ENCODE measurements at regions not wholly inside any gene's neighbourhood (a gene's known extent, or its start where the extent isn't known, plus 50 kb on each side); places are given as distances from the start of the nearest gene placed in this dataset.

- no peak overlapping the region for H3K4me3 Mint-ChIP-seq
- no peak overlapping the region for H3K27ac Mint-ChIP-seq
- peaks cover 2% of the 10 kb centered on the region for H3K36me3 Mint-ChIP-seq (ENCODE audit: low read depth)
- H3K27me3 Mint-ChIP-seq = peaks cover 46% of the 10 kb centered on the region
- H3K4me1 Mint-ChIP-seq = peaks cover 2% of the 10 kb centered on the region
- H3K9me3 ChIP-seq (ENCODE audit: control insufficient read depth, low read length, poor library complexity, severe bottlenecking) = no peaks in the 10 kb centered on the region
- DNase-seq (no peak), ATAC-seq (peak; percentile 48)
Measured at GRCh38 chr13:97855570-97856303, 97.7 kb upstream of the IPO5 start.

DNA sequence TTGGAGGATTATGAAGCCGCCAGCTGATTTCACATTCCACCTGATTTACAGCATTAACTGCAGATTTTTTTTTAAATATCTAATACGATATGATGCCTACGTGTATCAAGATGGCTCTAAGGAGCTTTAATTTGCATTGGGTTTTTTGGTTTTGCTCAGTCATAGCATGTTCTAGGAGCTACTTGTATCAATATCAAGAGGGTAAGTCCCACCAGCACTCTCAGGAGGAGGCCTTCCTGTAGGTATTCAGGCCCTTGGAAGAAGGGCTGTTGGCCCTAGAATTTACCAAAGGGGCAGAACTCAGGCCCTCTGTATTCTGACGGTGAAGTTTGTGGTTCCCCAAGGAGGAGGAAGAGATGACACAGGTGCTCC, 97.2 kb upstream of the IPO5 start:
- no peak overlapping the region for H3K27ac Mint-ChIP-seq
- no peaks in the 10 kb centered on the region for H3K9me3 ChIP-seq (ENCODE audit: control insufficient read depth, low read length, poor library complexity, severe bottlenecking)
- DNase-seq (no peak), ATAC-seq (no peak)
- H3K36me3 Mint-ChIP-seq (ENCODE audit: low read depth) = peaks cover 2% of the 10 kb centered on the region
- H3K4me1 Mint-ChIP-seq = peaks cover 2% of the 10 kb centered on the region
- no peak overlapping the region for H3K4me3 Mint-ChIP-seq
- H3K27me3 Mint-ChIP-seq = peaks cover 40% of the 10 kb centered on the region

- ATAC-seq = no peak
- no peak overlapping the region for H3K4me3 Mint-ChIP-seq
- H3K27me3 Mint-ChIP-seq = peaks cover 39% of the 10 kb centered on the region
Measured at GRCh38 chr13:97858161-97858560, 95.3 kb upstream of the IPO5 start.

DNA sequence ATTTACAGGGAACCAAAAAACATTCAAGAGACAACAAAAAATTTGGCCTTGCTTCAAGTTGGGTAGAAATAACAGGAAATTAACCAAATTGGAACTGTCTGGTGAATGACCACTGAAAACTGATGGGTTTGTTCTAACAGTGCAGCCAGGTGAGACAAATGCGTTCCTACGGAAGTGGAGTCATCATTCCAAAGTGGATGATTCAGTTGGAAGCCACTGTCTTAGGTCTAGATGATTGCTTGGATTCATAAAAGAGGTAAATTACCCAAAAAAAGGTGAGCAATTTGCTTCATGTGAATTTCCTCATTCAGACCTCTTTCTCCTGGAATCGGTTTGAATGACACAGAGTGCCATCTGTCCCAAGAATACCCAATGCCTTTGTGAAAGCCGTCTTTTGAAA, 87.1 kb upstream of the IPO5 start:
- DNase-seq (no peak), ATAC-seq (no peak)
- H3K27ac Mint-ChIP-seq = no peak overlapping the region
- H3K36me3 Mint-ChIP-seq (ENCODE audit: low read depth) = no peaks in the 10 kb centered on the region
- no peaks in the 10 kb centered on the region for H3K4me1 Mint-ChIP-seq
- H3K27me3 Mint-ChIP-seq = peaks cover 15% of the 10 kb centered on the region
- no peaks in the 10 kb centered on the region for H3K9me3 ChIP-seq (ENCODE audit: control insufficient read depth, low read length, poor library complexity, severe bottlenecking)
- no peak overlapping the region for H3K4me3 Mint-ChIP-seq

More at GRCh38 chr13:97858161-97858560, 95.3 kb upstream of the IPO5 start:
- DNase-seq = no peak
- no peaks in the 10 kb centered on the region for H3K9me3 ChIP-seq (ENCODE audit: control insufficient read depth, low read length, poor library complexity, severe bottlenecking)
- Mint-ChIP-seq H3K4me1 (peaks cover 2% of the 10 kb centered on the region), H3K36me3 (ENCODE audit: low read depth) (peaks cover 2% of the 10 kb centered on the region), H3K27ac (no peak overlapping the region)

DNA sequence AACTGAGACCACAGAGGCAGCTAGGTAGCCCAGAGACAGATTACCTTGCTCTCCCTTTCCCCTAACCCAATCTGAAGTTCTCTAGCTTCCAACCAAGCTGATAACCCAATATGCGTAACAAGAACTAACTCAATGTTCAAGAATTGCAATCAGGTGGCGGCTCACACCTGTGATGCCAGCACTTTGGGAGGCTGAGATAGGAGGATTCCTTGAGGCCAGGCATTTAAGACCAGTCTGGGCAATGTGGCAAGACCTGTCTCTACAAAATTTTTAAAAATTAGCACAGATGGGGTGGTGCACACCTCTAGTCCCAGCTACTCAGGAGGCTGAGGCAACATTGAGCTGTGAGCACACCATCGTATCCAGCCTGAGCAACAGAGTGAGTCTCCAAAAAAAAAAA, 86.7 kb upstream of the IPO5 start:
- H3K36me3 Mint-ChIP-seq (ENCODE audit: low read depth) = no peaks in the 10 kb centered on the region
- no peak overlapping the region for H3K4me3 Mint-ChIP-seq
- H3K27ac Mint-ChIP-seq = no peak overlapping the region
- H3K4me1 Mint-ChIP-seq = no peaks in the 10 kb centered on the region
- DNase-seq (no peak), ATAC-seq (no peak)
- H3K9me3 ChIP-seq (ENCODE audit: control insufficient read depth, low read length, poor library complexity, severe bottlenecking) = no peaks in the 10 kb centered on the region
- H3K27me3 Mint-ChIP-seq = peaks cover 15% of the 10 kb centered on the region

DNA sequence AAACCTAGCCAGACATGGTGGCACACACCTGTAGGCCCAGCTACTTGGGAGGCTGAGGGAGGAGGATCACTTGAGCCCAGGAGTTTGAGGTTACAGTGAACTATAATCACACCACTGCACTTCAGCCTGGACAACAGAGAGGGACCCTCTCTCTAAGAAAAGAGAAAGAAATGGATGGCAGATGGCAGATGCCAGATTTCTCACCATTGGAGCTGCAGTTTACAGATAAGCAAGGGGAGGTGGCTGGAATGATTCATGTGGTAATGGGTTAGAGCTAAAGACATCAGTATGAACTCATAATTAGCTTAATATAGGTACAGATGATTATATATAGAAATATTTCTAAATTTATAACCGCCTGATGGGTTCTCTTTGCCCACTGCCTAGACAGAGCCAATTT, 80.1 kb upstream of the IPO5 start:
- H3K36me3 Mint-ChIP-seq (ENCODE audit: low read depth) = no peaks in the 10 kb centered on the region

GRCh38 chr13:97875218-97875617, 78.3 kb upstream of the IPO5 start:
- ATAC-seq = no peak

More for the DNA sequence above, 80.1 kb upstream of the IPO5 start:
- peaks cover 38% of the 10 kb centered on the region for H3K27me3 Mint-ChIP-seq
- H3K4me1 Mint-ChIP-seq = no peaks in the 10 kb centered on the region
- no peak overlapping the region for H3K27ac Mint-ChIP-seq
- DNase-seq (no peak), ATAC-seq (no peak)
- H3K4me3 Mint-ChIP-seq = no peak overlapping the region
- no peaks in the 10 kb centered on the region for H3K9me3 ChIP-seq (ENCODE audit: control insufficient read depth, low read length, poor library complexity, severe bottlenecking)

DNA sequence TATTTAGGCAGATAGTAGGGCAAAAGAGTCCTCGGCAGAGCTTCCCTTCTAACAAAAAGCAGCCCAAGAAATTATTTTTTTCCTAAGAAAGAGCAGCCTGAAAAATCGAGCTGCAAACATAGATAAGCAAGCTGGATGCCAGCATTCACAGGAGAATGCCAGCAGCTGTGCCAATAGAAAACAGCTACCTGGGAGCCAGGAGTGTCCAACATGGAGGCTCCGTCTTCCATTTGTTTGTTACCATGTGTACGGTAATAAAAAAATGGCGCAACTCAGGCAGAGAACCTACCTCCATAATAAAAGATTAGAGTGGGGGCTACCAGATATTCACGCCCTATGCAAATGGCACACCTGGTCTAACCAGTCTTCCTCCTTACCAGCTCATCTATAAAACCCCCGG, 77.6 kb upstream of the IPO5 start:
- no peak overlapping the region for H3K4me3 Mint-ChIP-seq
- DNase-seq (no peak), ATAC-seq (no peak)
- no peaks in the 10 kb centered on the region for H3K9me3 ChIP-seq (ENCODE audit: control insufficient read depth, low read length, poor library complexity, severe bottlenecking)
- peaks cover 37% of the 10 kb centered on the region for H3K27me3 Mint-ChIP-seq
- H3K4me1 Mint-ChIP-seq = no peaks in the 10 kb centered on the region
- H3K36me3 Mint-ChIP-seq (ENCODE audit: low read depth) = no peaks in the 10 kb centered on the region
- H3K27ac Mint-ChIP-seq = no peak overlapping the region

More at GRCh38 chr13:97875218-97875617, 78.3 kb upstream of the IPO5 start:
- no peaks in the 10 kb centered on the region for H3K9me3 ChIP-seq (ENCODE audit: control insufficient read depth, low read length, poor library complexity, severe bottlenecking)
- Mint-ChIP-seq H3K4me3 (no peak overlapping the region), H3K27me3 (peaks cover 31% of the 10 kb centered on the region), H3K36me3 (ENCODE audit: low read depth) (no peaks in the 10 kb centered on the region), H3K4me1 (no peaks in the 10 kb centered on the region), H3K27ac (no peak overlapping the region)
- no peak for DNase-seq

- Mint-ChIP-seq H3K4me3 (no peak overlapping the region), H3K4me1 (no peaks in the 10 kb centered on the region), H3K36me3 (ENCODE audit: low read depth) (no peaks in the 10 kb centered on the region), H3K27me3 (peaks cover 51% of the 10 kb centered on the region), H3K27ac (no peak overlapping the region)
- DNase-seq = no peak
- ATAC-seq = no peak
- H3K9me3 ChIP-seq (ENCODE audit: control insufficient read depth, low read length, poor library complexity, severe bottlenecking) = no peaks in the 10 kb centered on the region
Measured at GRCh38 chr13:97878431-97879375, 74.8 kb upstream of the IPO5 start.

DNA sequence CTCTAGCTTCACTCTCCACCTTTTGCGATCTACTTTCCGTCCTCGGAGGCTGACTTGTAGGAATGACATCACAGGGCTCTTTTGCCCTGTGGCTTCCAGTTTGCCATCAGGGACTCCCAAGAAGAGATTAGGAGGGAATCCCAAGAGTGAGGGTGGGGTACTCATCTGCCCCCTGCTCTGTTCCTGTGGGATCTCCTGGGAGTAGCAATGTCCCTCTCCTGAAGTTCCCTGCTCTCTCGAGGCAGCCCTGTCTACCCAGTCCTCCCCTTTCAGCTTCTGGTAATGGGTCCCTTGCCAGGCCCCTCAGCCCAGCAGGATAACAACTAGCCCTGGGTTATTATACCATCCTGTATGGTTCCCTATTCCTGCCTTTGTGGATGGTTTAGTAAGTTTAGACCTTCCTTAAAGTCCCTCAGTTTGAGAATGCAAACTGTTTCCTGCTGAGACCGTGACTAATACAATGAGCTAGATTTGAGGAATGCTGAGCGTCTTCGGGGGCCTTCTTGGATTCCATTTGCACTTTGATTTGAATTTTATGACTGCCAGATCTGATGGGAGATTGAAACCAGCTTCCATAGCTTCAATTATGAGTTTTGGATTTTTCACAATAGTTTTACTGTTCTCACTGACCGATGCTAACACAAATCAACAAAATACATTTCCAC, 73.7 kb upstream of the IPO5 start:
- Mint-ChIP-seq H3K4me3 (no peak overlapping the region), H3K27ac (no peak overlapping the region), H3K4me1 (no peaks in the 10 kb centered on the region), H3K36me3 (ENCODE audit: low read depth) (no peaks in the 10 kb centered on the region), H3K27me3 (peaks cover 51% of the 10 kb centered on the region)
- ATAC-seq (no peak), DNase-seq (no peak)
- no peaks in the 10 kb centered on the region for H3K9me3 ChIP-seq (ENCODE audit: control insufficient read depth, low read length, poor library complexity, severe bottlenecking)

DNA sequence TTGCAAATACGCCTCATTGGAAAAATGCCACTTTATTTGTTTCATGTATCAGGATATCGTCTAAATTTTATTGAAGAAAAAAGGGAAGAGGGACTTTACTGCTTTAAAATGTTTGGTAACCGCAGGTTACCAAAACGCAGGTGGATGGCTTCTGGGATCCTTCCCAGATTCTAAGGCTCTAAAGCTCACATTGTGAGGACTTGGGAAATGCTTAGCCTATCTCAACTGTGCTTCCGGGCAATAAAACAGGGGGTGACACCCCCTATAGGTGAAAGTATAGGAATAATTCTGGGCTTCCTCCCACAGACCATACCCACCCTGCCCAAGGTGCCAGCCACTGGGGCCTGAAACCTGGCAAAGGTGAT, 73.2 kb upstream of the IPO5 start:
- DNase-seq (no peak), ATAC-seq (no peak)
- Mint-ChIP-seq H3K27ac (no peak overlapping the region), H3K4me3 (no peak overlapping the region), H3K36me3 (ENCODE audit: low read depth) (no peaks in the 10 kb centered on the region), H3K27me3 (peaks cover 48% of the 10 kb centered on the region), H3K4me1 (no peaks in the 10 kb centered on the region)
- no peaks in the 10 kb centered on the region for H3K9me3 ChIP-seq (ENCODE audit: control insufficient read depth, low read length, poor library complexity, severe bottlenecking)

DNA sequence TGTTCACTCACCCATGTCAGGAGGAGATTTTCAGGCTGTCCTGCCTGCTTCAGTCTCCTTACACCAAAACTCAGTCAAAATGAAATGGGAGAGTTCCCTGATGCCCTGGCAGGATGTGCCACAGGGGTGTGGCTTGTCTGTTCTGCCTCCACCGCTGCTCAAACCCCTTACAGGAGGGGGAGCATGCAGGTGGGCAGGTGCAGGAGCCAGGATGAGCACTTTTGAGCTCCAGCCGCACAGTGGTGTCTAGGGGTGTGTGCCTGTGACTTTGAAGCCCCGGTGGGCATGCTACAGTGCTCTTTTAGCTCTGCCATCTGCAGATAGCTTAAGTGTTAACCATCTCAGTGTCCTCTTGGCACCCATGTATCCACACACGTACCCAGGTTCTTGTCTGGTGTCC, 71.9 kb upstream of the IPO5 start:
- ATAC-seq (no peak), DNase-seq (no peak)
- no peaks in the 10 kb centered on the region for H3K9me3 ChIP-seq (ENCODE audit: control insufficient read depth, low read length, poor library complexity, severe bottlenecking)
- Mint-ChIP-seq H3K27ac (no peak overlapping the region), H3K27me3 (peaks cover 41% of the 10 kb centered on the region), H3K4me1 (no peaks in the 10 kb centered on the region), H3K36me3 (ENCODE audit: low read depth) (no peaks in the 10 kb centered on the region), H3K4me3 (no peak overlapping the region)

GRCh38 chr13:97883396-97883795, 70.1 kb upstream of the IPO5 start:
- no peak for DNase-seq
- Mint-ChIP-seq H3K27ac (no peak overlapping the region), H3K27me3 (peaks cover 41% of the 10 kb centered on the region), H3K36me3 (ENCODE audit: low read depth) (no peaks in the 10 kb centered on the region), H3K4me1 (no peaks in the 10 kb centered on the region), H3K4me3 (no peak overlapping the region)
- H3K9me3 ChIP-seq (ENCODE audit: control insufficient read depth, low read length, poor library complexity, severe bottlenecking) = no peaks in the 10 kb centered on the region
- ATAC-seq = no peak

All from T-helper 17 cell (primary cell).